ENCODE measurements at regions not wholly inside any gene's neighbourhood (a gene's known extent, or its start where the extent isn't known, plus 50 kb on each side); places are given as distances from the start of the nearest gene placed in this dataset.

DNA sequence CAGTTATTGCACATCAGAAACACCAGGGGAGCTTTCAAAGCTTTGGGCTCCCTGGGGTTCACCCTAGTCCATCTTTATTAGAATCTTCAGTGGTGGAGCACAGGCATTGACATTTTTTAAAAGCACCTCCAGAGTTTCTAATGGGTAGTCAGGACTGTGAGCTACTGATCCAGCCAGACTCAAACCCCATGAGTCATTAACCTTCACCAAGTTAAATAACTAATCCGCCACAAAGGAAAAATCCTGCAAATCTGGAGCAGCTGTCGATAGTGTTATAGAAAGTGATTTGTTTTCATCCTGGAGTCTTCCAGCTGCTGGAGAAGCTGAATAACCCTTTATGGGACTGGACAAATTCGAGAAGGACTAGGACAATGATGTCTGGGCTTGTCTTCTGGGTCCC is 93.2 kb upstream of the PIRT start:
- no peak overlapping the region for H3K4me3 ChIP-seq
- no peaks in the 10 kb centered on the region for H3K36me3 ChIP-seq (ENCODE audit: control insufficient read depth, insufficient read depth, low read length)
- BruUV-seq (replicated peaks): no TSS peak
- H3K9ac ChIP-seq (ENCODE audit: insufficient read depth in 1 of 2, low read depth in 2 of 2, low read length in 2 of 2): no peak overlapping the region
- no peaks in the 10 kb centered on the region for H3K9me1 ChIP-seq (ENCODE audit: control insufficient read depth, insufficient read depth, low read length)
- no peak overlapping the region for H3K4me2 ChIP-seq (ENCODE audit: insufficient read depth, low read length)
- TF ChIP-seq NR2C2 (CRISPR knock-in tag; IDR thresholded peaks at IDR 0.05) (no peak), NR2C2 (tag; IDR thresholded peaks at IDR 0.05) (no peak), PTBP1 (IDR thresholded peaks at IDR 0.05; ENCODE audit: low read depth, low read length) (no peak), ZNF589 (CRISPR knock-in tag; IDR thresholded peaks at IDR 0.05; ENCODE audit: low read depth) (no peak), HNRNPH1 (optimal IDR thresholded peaks at IDR 0.05; ENCODE audit: low read depth, low read length) (no peak), ZNF830 (CRISPR knock-in tag; IDR thresholded peaks at IDR 0.05) (no peak), BDP1 (IDR thresholded peaks at IDR 0.05; ENCODE audit: insufficient read depth, insufficient read length) (no peak)
- TF ChIP-seq, protein P1, sequence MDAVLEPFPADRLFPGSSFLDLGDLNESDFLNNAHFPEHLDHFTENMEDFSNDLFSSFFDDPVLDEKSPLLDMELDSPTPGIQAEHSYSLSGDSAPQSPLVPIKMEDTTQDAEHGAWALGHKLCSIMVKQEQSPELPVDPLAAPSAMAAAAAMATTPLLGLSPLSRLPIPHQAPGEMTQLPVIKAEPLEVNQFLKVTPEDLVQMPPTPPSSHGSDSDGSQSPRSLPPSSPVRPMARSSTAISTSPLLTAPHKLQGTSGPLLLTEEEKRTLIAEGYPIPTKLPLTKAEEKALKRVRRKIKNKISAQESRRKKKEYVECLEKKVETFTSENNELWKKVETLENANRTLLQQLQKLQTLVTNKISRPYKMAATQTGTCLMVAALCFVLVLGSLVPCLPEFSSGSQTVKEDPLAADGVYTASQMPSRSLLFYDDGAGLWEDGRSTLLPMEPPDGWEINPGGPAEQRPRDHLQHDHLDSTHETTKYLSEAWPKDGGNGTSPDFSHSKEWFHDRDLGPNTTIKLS (IDR thresholded peaks at IDR 0.05; ENCODE audit: borderline replicate concordance, low read depth): no peak
- H2AFZ ChIP-seq (ENCODE audit: low read depth, low read length): no peak overlapping the region
- ChIA-PET CTCF (ENCODE audit: low intra/inter-chr PET ratio) (no interaction called here), POLR2A (no interaction called here)
- no peak for DNase-seq (ENCODE audit: extremely low read depth in 1 of 4, low spot score in 3 of 4)
- no peak overlapping the region for H3K27ac ChIP-seq (ENCODE audit: extremely low read depth, low read depth, low read length)
- H3K27me3 ChIP-seq (ENCODE audit: control insufficient read depth in 2 of 2, insufficient read depth in 2 of 2, low read length in 2 of 2): no peaks in the 10 kb centered on the region
- no peak for ATAC-seq
- FAIRE-seq: no peak
- intact Hi-C loops (cut with micrococcal nuclease): no loop called here
- 0% methylated on average over 3 of the region's 3 CpGs for WGBS (ENCODE audit: insufficient coverage, low coverage, missing lambda C conversion rate)
- H3K79me2 ChIP-seq (ENCODE audit: control insufficient read depth, insufficient read depth, low read length): no peaks in the 10 kb centered on the region
- no peaks in the 10 kb centered on the region for H4K20me1 ChIP-seq (replicated peaks; ENCODE audit: control insufficient read depth, insufficient read depth, low read length)
- in situ Hi-C loops (cut with MboI): no loop called here
- H3K4me1 ChIP-seq (replicated peaks in 1 of 2; ENCODE audit: control insufficient read depth in 2 of 2, insufficient read depth in 2 of 2, low read length in 2 of 2): no peaks in the 10 kb centered on the region
- no peaks in the 10 kb centered on the region for H3K9me3 ChIP-seq (replicated peaks; ENCODE audit: control insufficient read depth, insufficient read depth, low read depth, low read length)
